ENCODE measurements at regions not wholly inside any gene's neighbourhood (a gene's known extent, or its start where the extent isn't known, plus 50 kb on each side); places are given as distances from the start of the nearest gene placed in this dataset.

- no peak overlapping the region for H2AFZ ChIP-seq
- TF ChIP-seq ZNF114 (CRISPR knock-in tag; IDR thresholded peaks at IDR 0.05), result no peak
- no peak for TF ChIP-seq CTCF (conservative IDR thresholded peaks at IDR 0.05; ENCODE audit: low read depth in 2 of 2)
- no peak for TF ChIP-seq EZH2phosphoT487 (IDR thresholded peaks at IDR 0.05; ENCODE audit: unreplicated experiment)
- no peak for TF ChIP-seq CREB1 (CRISPR knock-in tag; IDR thresholded peaks at IDR 0.05; ENCODE audit: low read depth)
- no peak for TF ChIP-seq NANOG (IDR thresholded peaks at IDR 0.05; ENCODE audit: borderline replicate concordance)
- TF ChIP-seq STAT1 (IDR thresholded peaks at IDR 0.05; ENCODE audit: unreplicated experiment), result no peak
- no peaks in the 10 kb centered on the region for H3K27me3 ChIP-seq (ENCODE audit: insufficient read depth)
- H3K4me3 ChIP-seq, result no peak overlapping the region
- no peaks in the 10 kb centered on the region for H3K79me2 ChIP-seq (replicated peaks; ENCODE audit: insufficient read depth)
- H3K27ac ChIP-seq (ENCODE audit: low read depth), result no peak overlapping the region
- H3K4me1 ChIP-seq (ENCODE audit: insufficient read depth), result no peaks in the 10 kb centered on the region
- Mint-ChIP-seq H3K36me3 (ENCODE audit: low read depth) (peaks cover 5% of the 10 kb centered on the region; the same call in 2 of the 3 replicates), H3K27ac (no peak overlapping the region), H3K9me3 (peaks cover 18% of the 10 kb centered on the region), H3K4me3 (no peak overlapping the region), H3K27me3 (ENCODE audit: insufficient read depth, low read depth, poor library complexity) (peaks cover 6% of the 10 kb centered on the region), H3K4me1 (no peaks in the 10 kb centered on the region)
- no peaks in the 10 kb centered on the region for H3F3A ChIP-seq (replicated peaks; ENCODE audit: low read depth)
- H3K9me2 ChIP-seq (ENCODE audit: insufficient read depth), result no peaks in the 10 kb centered on the region
- no peak overlapping the region for H3K4me2 ChIP-seq
- peaks cover 6% of the 10 kb centered on the region; the same call in 1 of the 2 replicates for H3K36me3 ChIP-seq (ENCODE audit: insufficient read depth)
- no peak for DNase-seq (ENCODE audit: low spot score)
- H4K20me1 ChIP-seq (replicated peaks; ENCODE audit: insufficient read depth), result no peaks in the 10 kb centered on the region; the same call in 1 of the 2 replicates
- ATAC-seq, result no peak
Measured at GRCh38 chr3:194907811-194908210, 222.1 kb downstream of the FAM43A start.

GRCh38 chr3:194908496-194908895 is 222.8 kb downstream of the FAM43A start:
- Mint-ChIP-seq H3K9me3 (peaks cover 15% of the 10 kb centered on the region), H3K36me3 (ENCODE audit: low read depth) (peaks cover 2% of the 10 kb centered on the region; the same call in 2 of the 3 replicates), H3K4me3 (no peak overlapping the region), H3K27me3 (ENCODE audit: insufficient read depth, low read depth, poor library complexity) (peaks cover 6% of the 10 kb centered on the region), H3K4me1 (no peaks in the 10 kb centered on the region), H3K27ac (no peak overlapping the region)
- no peak overlapping the region for H3K4me3 ChIP-seq
- H2AFZ ChIP-seq, result no peak overlapping the region
- no peaks in the 10 kb centered on the region; the same call in 1 of the 2 replicates for H4K20me1 ChIP-seq (replicated peaks; ENCODE audit: insufficient read depth)
- ATAC-seq (no peak), DNase-seq (ENCODE audit: low spot score) (no peak)
- no peaks in the 10 kb centered on the region for H3F3A ChIP-seq (replicated peaks; ENCODE audit: low read depth)
- H3K9me2 ChIP-seq (ENCODE audit: insufficient read depth), result no peaks in the 10 kb centered on the region
- H3K36me3 ChIP-seq (ENCODE audit: insufficient read depth), result peaks cover 6% of the 10 kb centered on the region; the same call in 1 of the 2 replicates
- H3K4me2 ChIP-seq, result no peak overlapping the region
- no peaks in the 10 kb centered on the region for H3K79me2 ChIP-seq (replicated peaks; ENCODE audit: insufficient read depth)
- H3K27ac ChIP-seq (ENCODE audit: low read depth), result no peak overlapping the region
- no peaks in the 10 kb centered on the region for H3K27me3 ChIP-seq (ENCODE audit: insufficient read depth)
- no peaks in the 10 kb centered on the region for H3K4me1 ChIP-seq (ENCODE audit: insufficient read depth)
- TF ChIP-seq CREB1 (CRISPR knock-in tag; IDR thresholded peaks at IDR 0.05; ENCODE audit: low read depth) (no peak), POLR2AphosphoS5 (IDR thresholded peaks at IDR 0.05; ENCODE audit: low read depth) (no peak), STAT1 (IDR thresholded peaks at IDR 0.05; ENCODE audit: unreplicated experiment) (no peak), ZNF114 (CRISPR knock-in tag; IDR thresholded peaks at IDR 0.05) (no peak), JUNB (IDR thresholded peaks at IDR 0.05; ENCODE audit: unreplicated experiment) (no peak), ETS1 (IDR thresholded peaks at IDR 0.05) (no peak), REST (IDR thresholded peaks at IDR 0.05; ENCODE audit: unreplicated experiment) (no peak)

Measured in GM23338 (cell line).